ENCODE measurements at regions not wholly inside any gene's neighbourhood (a gene's known extent, or its start where the extent isn't known, plus 50 kb on each side); places are given as distances from the start of the nearest gene placed in this dataset.

- no peak overlapping the region for H3K27ac ChIP-seq
- no peak overlapping the region for H3K4me3 ChIP-seq
- DNase-seq: no peak
- no peaks in the 10 kb centered on the region for H3K9me3 ChIP-seq (replicated peaks)
- no peaks in the 10 kb centered on the region for H3K4me1 ChIP-seq
- no peaks in the 10 kb centered on the region for H3K36me3 ChIP-seq
- H3K27me3 ChIP-seq: no peaks in the 10 kb centered on the region
These were observed 422.9 kb downstream of the SNAPC1 start for GRCh38 chr14:62185078-62185477.

- H3K27ac ChIP-seq: no peak overlapping the region
- no peaks in the 10 kb centered on the region for H3K27me3 ChIP-seq
- no peaks in the 10 kb centered on the region for H3K36me3 ChIP-seq
- no peak for DNase-seq
- H3K4me3 ChIP-seq: no peak overlapping the region
- H3K9me3 ChIP-seq (replicated peaks): no peaks in the 10 kb centered on the region
- no peaks in the 10 kb centered on the region for H3K4me1 ChIP-seq
These were observed 425.0 kb downstream of the SNAPC1 start for GRCh38 chr14:62187265-62187664.

DNA sequence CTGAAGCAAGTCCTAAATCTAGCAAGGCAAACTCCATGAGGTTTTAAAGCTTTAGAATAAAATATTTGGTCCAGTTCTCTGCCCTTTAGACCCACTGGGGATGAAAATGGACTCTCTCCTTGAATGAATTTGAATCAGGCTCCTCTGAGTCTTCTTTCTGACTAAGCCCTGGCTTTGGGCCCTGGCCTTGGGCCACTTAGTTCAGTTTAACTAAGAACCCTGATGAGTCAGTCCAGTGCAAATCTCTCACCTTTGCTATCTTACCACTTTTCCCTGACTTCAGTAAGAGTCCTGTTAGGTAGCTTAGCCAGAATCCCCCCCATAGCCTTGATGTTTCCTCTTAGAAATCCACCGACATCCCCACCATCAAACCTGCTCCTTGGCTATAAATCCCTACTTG, 427.5 kb downstream of the SNAPC1 start:
- H3K27me3 ChIP-seq: no peaks in the 10 kb centered on the region
- no peak overlapping the region for H3K4me3 ChIP-seq
- DNase-seq: no peak

DNA sequence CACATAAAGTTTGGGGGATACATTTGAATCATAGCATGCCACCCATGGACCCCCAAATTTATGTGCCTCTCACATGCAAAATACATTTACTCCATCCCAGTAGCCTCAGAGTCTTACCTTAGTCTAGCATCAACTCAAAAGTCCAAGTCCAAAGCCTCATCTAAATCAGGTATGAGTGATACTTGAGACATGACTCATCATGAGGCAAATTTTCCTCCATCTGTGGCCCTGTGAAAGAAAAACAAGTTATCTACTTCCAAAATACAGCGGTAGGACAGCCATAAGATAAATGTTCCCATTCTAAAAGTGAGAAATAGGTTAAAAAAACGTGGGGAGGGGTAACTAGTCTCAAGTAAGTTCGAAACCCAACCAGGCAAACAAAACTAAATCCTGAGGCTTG, 444.2 kb downstream of the SNAPC1 start:
- Histone ChIP-seq H3K4me3 (no peak overlapping the region), H3K9me3 (replicated peaks) (no peaks in the 10 kb centered on the region), H3K27me3 (no peaks in the 10 kb centered on the region), H3K36me3 (no peaks in the 10 kb centered on the region), H3K4me1 (no peaks in the 10 kb centered on the region), H3K27ac (no peak overlapping the region)
- DNase-seq: no peak

More for the DNA sequence above, 427.5 kb downstream of the SNAPC1 start:
- no peaks in the 10 kb centered on the region for H3K36me3 ChIP-seq
- no peak overlapping the region for H3K27ac ChIP-seq
- H3K4me1 ChIP-seq: no peaks in the 10 kb centered on the region
- no peaks in the 10 kb centered on the region for H3K9me3 ChIP-seq (replicated peaks)

- no peak overlapping the region for H3K27ac ChIP-seq
- DNase-seq: no peak
These were observed 447.2 kb downstream of the SNAPC1 start for GRCh38 chr14:62209287-62209899.

DNA sequence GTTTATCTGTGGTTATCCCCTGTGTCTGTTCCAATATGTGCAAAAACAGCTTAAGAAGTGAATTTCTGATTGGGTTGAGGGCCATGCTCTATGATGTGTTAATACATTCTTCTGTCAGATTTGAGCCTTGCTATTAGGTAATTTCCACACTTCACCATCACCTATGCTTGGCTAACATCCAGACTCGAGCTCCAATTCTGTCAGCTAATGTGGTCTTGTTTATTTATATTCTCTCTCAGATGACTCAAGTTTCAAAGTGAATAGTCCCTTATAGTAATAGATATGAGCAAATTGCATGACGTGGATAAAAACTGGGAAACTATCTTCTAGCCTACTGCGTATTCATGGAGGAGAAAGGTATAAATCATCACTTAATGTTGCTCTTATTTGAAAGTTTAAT, 451.3 kb downstream of the SNAPC1 start:
- H3K4me3 ChIP-seq: no peak overlapping the region
- no peaks in the 10 kb centered on the region for H3K9me3 ChIP-seq (replicated peaks)
- no peaks in the 10 kb centered on the region for H3K27me3 ChIP-seq
- no peaks in the 10 kb centered on the region for H3K4me1 ChIP-seq
- no peaks in the 10 kb centered on the region for H3K36me3 ChIP-seq
- no peak overlapping the region for H3K27ac ChIP-seq
- DNase-seq: no peak

More at GRCh38 chr14:62209287-62209899, 447.2 kb downstream of the SNAPC1 start:
- Histone ChIP-seq H3K27me3 (no peaks in the 10 kb centered on the region), H3K4me3 (no peak overlapping the region), H3K4me1 (no peaks in the 10 kb centered on the region), H3K36me3 (no peaks in the 10 kb centered on the region), H3K9me3 (replicated peaks) (no peaks in the 10 kb centered on the region)

DNA sequence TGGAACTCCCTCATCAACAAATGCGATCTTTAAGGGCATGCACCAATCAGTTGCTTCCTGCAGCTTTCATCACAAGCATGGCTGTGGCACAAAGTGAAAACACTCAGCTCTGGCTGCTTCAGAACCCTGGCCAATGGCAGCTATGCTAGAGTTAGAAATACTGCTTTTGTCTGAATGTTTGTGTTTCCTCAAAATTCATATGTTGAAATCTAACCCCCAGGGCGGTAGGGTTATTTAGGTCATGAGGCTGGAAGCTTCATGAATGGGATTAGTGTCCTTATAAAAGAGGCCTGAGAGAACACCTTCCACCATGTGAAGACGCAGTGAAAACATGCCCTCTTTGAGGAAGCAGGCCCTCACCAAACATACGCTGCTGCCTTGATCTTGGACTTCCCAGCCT, 453.9 kb downstream of the SNAPC1 start:
- DNase-seq: no peak
- Histone ChIP-seq H3K27ac (no peak overlapping the region), H3K36me3 (no peaks in the 10 kb centered on the region), H3K27me3 (no peaks in the 10 kb centered on the region), H3K4me3 (no peak overlapping the region), H3K9me3 (replicated peaks) (no peaks in the 10 kb centered on the region), H3K4me1 (no peaks in the 10 kb centered on the region)

DNA sequence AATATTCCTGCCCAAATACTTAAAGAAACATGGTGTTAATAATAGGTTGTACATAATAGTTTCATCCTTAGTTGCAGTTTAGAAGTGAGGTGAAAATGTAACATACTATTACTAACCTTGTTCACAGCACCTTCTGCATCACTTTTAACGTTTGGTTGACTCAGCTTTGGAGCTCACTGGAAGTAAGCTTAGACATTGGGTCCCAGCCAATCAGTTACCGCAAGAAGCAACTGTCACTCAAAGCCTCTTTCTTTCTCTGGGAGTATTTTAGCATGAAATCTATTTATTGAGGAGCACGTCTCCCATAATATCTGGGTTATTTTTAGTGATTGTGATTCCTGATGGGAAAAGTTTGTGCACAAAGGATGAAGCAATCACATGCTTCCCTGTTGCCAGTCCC, 472.6 kb downstream of the SNAPC1 start:
- H3K36me3 ChIP-seq: no peaks in the 10 kb centered on the region
- H3K9me3 ChIP-seq (replicated peaks): no peaks in the 10 kb centered on the region
- 0 out of 2 replicates have a peak, but pooled peaks cover 3% of the 10 kb centered on the region for H3K27me3 ChIP-seq
- no peak overlapping the region for H3K4me3 ChIP-seq
- no peak overlapping the region for H3K27ac ChIP-seq
- H3K4me1 ChIP-seq: no peaks in the 10 kb centered on the region
- DNase-seq: no peak

DNA sequence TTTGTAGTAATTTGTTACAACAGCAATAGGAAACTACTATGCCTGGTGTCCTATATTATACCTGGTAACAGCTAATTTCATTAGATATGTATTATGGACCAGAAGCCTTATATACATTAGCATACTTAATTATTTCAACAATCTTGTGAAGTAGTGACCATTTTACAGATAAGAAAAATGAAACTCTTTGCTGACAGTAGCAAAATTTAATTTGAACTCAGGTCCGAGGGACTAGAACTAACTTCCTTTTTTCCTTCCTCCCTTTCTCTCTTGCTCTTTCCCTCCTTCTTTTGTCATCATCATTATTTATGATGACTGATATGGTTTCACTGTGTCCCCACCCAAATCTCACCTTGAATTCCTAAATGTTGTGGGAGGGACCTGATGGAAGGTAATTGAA, 482.0 kb downstream of the SNAPC1 start:
- DNase-seq: no peak
- no peaks in the 10 kb centered on the region for H3K36me3 ChIP-seq
- no peaks in the 10 kb centered on the region for H3K9me3 ChIP-seq (replicated peaks)
- H3K27me3 ChIP-seq: 0 out of 2 replicates have a peak, but pooled peaks cover 2% of the 10 kb centered on the region
- no peak overlapping the region for H3K4me3 ChIP-seq
- H3K4me1 ChIP-seq: no peaks in the 10 kb centered on the region
- no peak overlapping the region for H3K27ac ChIP-seq

DNA sequence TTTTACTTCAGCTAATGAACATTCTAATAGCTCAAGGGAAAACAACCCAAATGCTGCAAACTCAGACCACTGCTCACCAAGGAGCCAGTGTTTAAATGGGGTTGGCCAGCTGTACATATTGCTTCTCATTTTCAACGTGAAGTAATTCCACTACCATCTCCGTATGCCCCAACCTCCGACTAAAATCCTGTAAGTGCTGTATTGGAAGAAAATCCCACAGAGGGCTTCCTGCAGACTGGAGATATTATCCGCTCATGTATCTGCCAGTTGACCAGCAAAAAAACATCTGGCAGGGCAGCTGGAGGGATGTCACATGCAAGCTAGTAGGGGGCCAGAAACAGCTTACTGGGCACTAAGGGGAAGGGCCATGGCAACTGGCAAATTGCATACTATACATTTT, 485.0 kb downstream of the SNAPC1 start:
- H3K36me3 ChIP-seq: no peaks in the 10 kb centered on the region
- no peaks in the 10 kb centered on the region for H3K27me3 ChIP-seq
- no peak for DNase-seq
- no peaks in the 10 kb centered on the region for H3K4me1 ChIP-seq
- H3K9me3 ChIP-seq (replicated peaks): no peaks in the 10 kb centered on the region
- no peak overlapping the region for H3K4me3 ChIP-seq
- no peak overlapping the region for H3K27ac ChIP-seq

- Histone ChIP-seq H3K27me3 (no peaks in the 10 kb centered on the region), H3K4me1 (no peaks in the 10 kb centered on the region), H3K27ac (no peak overlapping the region), H3K4me3 (no peak overlapping the region), H3K36me3 (no peaks in the 10 kb centered on the region), H3K9me3 (replicated peaks) (no peaks in the 10 kb centered on the region)
- peak in 1 of 2 experiments; percentile 0 for DNase-seq
These were observed 489.0 kb downstream of the SNAPC1 start for GRCh38 chr14:62251237-62251636.

GRCh38 chr14:62253171-62253570, 491.0 kb downstream of the SNAPC1 start:
- Histone ChIP-seq H3K9me3 (replicated peaks) (no peaks in the 10 kb centered on the region), H3K27me3 (no peaks in the 10 kb centered on the region), H3K4me1 (no peaks in the 10 kb centered on the region), H3K27ac (no peak overlapping the region), H3K4me3 (no peak overlapping the region), H3K36me3 (no peaks in the 10 kb centered on the region)
- DNase-seq: no peak

- DNase-seq: no peak
- Histone ChIP-seq H3K4me1 (no peaks in the 10 kb centered on the region), H3K27ac (no peak overlapping the region), H3K9me3 (replicated peaks) (no peaks in the 10 kb centered on the region), H3K27me3 (no peaks in the 10 kb centered on the region), H3K36me3 (no peaks in the 10 kb centered on the region), H3K4me3 (no peak overlapping the region)
These were observed 491.7 kb downstream of the SNAPC1 start for GRCh38 chr14:62253911-62254310.

- no peaks in the 10 kb centered on the region for H3K27me3 ChIP-seq
- H3K27ac ChIP-seq: no peak overlapping the region
- DNase-seq: no peak
These were observed 507.0 kb downstream of the SNAPC1 start for GRCh38 chr14:62269204-62269603.

GRCh38 chr14:62270236-62270635, 508.0 kb downstream of the SNAPC1 start:
- Histone ChIP-seq H3K27ac (no peak overlapping the region), H3K36me3 (no peaks in the 10 kb centered on the region), H3K4me3 (no peak overlapping the region), H3K9me3 (replicated peaks) (no peaks in the 10 kb centered on the region), H3K27me3 (no peaks in the 10 kb centered on the region), H3K4me1 (no peaks in the 10 kb centered on the region)
- DNase-seq: no peak

More at GRCh38 chr14:62269204-62269603, 507.0 kb downstream of the SNAPC1 start:
- no peaks in the 10 kb centered on the region for H3K36me3 ChIP-seq
- H3K4me1 ChIP-seq: no peaks in the 10 kb centered on the region
- no peak overlapping the region for H3K4me3 ChIP-seq
- no peaks in the 10 kb centered on the region for H3K9me3 ChIP-seq (replicated peaks)

GRCh38 chr14:62280366-62280765, 518.1 kb downstream of the SNAPC1 start:
- no peak for DNase-seq
- H3K4me1 ChIP-seq: no peaks in the 10 kb centered on the region
- no peaks in the 10 kb centered on the region for H3K36me3 ChIP-seq
- no peaks in the 10 kb centered on the region for H3K9me3 ChIP-seq (replicated peaks)
- no peaks in the 10 kb centered on the region for H3K27me3 ChIP-seq
- no peak overlapping the region for H3K27ac ChIP-seq
- H3K4me3 ChIP-seq: no peak overlapping the region

Measured in SJCRH30 (cell line).